Psoas muscle (tissue), 7 donors: ENCODE measurements at regions not wholly inside any gene's neighbourhood (a gene's known extent, or its start where the extent isn't known, plus 50 kb on each side); places are given as distances from the start of the nearest gene placed in this dataset.

Experiments used
- ATAC-seq, 4 donors: fragments of 200-7000 bp; cut with Tn5 transposase; one replicate each; pipeline ENCODE4 v1.9.1; 2020; ENCODE audit warnings: moderate library complexity in 3 of 4, mild to moderate bottlenecking in 2 of 4
- DNase-seq, 2 donors: peaks; one replicate each; pipeline ENCODE4 v3.0.0-alpha.2; 2020
- H3K27ac ChIP-seq: fragments of 200-600 bp; one replicate; pipeline ENCODE4 v1.8.0; 2022
- H3K27me3 ChIP-seq, 3 donors: fragments of 200-600 bp in 1 of 3; one replicate each; pipeline versions ENCODE4 v1.6.1 to v1.8.0; 2013 to 2022; ENCODE audit warnings: low read length in 2 of 3, mild to moderate bottlenecking in 2 of 3, moderate library complexity in 1 of 3; ENCODE audit not compliant: insufficient read depth in 3 of 3
- H3K36me3 ChIP-seq, 2 donors: fragments of 200-600 bp in 1 of 2; one replicate each; pipeline versions ENCODE4 v1.6.1 to v1.8.0; 2013 to 2022; ENCODE audit warnings: low read depth in 1 of 2, mild to moderate bottlenecking in 1 of 2, moderate library complexity in 1 of 2; ENCODE audit not compliant: insufficient read depth in 1 of 2
- H3K4me1 ChIP-seq: fragments of 200-600 bp; one replicate; pipeline ENCODE4 v1.8.0; 2022
- H3K4me3 ChIP-seq: fragments of 200-600 bp; one replicate; pipeline ENCODE4 v1.8.0; 2022; ENCODE audit warnings: mild to moderate bottlenecking
- H3K9me3 ChIP-seq: fragments of 200-600 bp; one replicate; pipeline ENCODE4 v1.8.0; 2022
- WGBS, 3 donors: extraction: QIAGEN DNeasy Blood & Tissue Kit; methylation state at CpG; one replicate each; pipeline versions ENCODE4 v1.1.6 to v1.1.7; 2013; 5-methylcytosine and 5-hydroxymethylcytosine counted together
- intact Hi-C, 2 donors: fragments of 100-400 bp; cut with DNase I; formaldehyde crosslinking; loops; one replicate each; pipeline versions ENCODE4 v1.11.0 to v1.14.2; 2022
- TF ChIP-seq, protein P1 (sequence below): fragments of 200-600 bp; IDR thresholded peaks from one replicate; pipeline ENCODE4 v1.8.0; 2022; ENCODE audit warnings: antibody characterized with exemption
- donor health status: healthy with polysubstance abuse.
- donor health status: DM: no; HTN: no; CAD: no; lungs with moderate emphysema.
- donor health status: Bipolar disorder and iron deficiency.
- donor health status: healthy.
- donor health status: DM: yes; HTN: yes; CAD: no.
- donor health status: DM: no; HTN: no; CAD: no.
- donor health status: DM: yes; HTN: yes; CAD: no.

DNA sequence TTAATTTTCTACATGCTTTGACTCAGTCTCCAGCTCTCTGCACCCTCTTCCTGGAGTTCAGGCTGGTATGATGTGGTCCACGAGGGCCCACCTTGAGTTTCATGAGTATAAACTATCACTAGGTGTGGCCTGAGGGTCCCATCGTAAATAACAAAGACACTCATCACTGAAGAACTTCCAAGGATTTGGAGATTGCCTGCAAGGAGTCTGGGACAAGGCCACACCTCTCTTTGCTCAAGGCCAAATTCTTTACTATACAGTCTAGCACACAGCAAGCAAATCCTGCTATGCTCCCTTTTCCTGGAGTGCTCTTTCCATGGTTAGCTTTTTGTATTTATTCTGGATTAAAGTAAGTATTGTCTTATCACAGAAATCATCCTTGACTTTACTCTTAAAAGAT lies 271.9 kb downstream of the SLC16A7 start:
- no peak overlapping the region for H3K4me3 ChIP-seq
- intact Hi-C loops: no loop called here
- H3K4me1 ChIP-seq: no peaks in the 10 kb centered on the region
- 71 to 79% (median 75%) methylated on average over 2 of the region's 2 CpGs for WGBS, 3 donors
- TF ChIP-seq, protein P1, sequence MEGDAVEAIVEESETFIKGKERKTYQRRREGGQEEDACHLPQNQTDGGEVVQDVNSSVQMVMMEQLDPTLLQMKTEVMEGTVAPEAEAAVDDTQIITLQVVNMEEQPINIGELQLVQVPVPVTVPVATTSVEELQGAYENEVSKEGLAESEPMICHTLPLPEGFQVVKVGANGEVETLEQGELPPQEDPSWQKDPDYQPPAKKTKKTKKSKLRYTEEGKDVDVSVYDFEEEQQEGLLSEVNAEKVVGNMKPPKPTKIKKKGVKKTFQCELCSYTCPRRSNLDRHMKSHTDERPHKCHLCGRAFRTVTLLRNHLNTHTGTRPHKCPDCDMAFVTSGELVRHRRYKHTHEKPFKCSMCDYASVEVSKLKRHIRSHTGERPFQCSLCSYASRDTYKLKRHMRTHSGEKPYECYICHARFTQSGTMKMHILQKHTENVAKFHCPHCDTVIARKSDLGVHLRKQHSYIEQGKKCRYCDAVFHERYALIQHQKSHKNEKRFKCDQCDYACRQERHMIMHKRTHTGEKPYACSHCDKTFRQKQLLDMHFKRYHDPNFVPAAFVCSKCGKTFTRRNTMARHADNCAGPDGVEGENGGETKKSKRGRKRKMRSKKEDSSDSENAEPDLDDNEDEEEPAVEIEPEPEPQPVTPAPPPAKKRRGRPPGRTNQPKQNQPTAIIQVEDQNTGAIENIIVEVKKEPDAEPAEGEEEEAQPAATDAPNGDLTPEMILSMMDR: no peak
- no peaks in the 10 kb centered on the region for H3K27me3 ChIP-seq
- no peak for DNase-seq
- H3K27ac ChIP-seq: no peak overlapping the region
- ATAC-seq: no peak
- H3K9me3 ChIP-seq: no peaks in the 10 kb centered on the region
- H3K36me3 ChIP-seq: no peaks in the 10 kb centered on the region

DNA sequence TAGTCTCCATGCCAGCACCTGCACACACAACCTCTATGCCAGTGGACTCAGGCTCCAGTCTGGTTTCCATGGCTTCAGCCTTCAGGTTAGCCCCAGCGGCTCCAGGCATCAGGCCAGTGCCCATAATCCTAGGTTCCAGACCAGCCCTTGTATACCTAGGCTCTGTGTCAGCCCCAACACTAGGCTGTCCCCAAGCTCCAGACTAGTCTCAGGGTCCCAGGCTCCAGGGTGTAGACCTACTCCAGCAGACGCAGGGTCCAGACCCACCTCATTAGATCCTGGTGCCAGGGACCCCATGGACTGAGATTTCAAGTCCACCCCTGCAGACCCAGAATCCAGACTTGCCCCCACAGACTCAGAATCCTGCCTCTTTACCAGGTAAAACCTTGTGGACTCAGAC lies 275.9 kb downstream of the SLC16A7 start:
- Histone ChIP-seq H3K4me1 (no peaks in the 10 kb centered on the region), H3K36me3 (no peaks in the 10 kb centered on the region), H3K27ac (no peak overlapping the region), H3K9me3 (no peaks in the 10 kb centered on the region), H3K4me3 (no peak overlapping the region), H3K27me3 (no peaks in the 10 kb centered on the region)
- TF ChIP-seq, protein P1: no peak
- ATAC-seq: no peak
- 92 to 95% (median 94%) methylated on average over 2 of the region's 2 CpGs for WGBS, 3 donors
- DNase-seq: no peak
- intact Hi-C loops: no loop called here

DNA sequence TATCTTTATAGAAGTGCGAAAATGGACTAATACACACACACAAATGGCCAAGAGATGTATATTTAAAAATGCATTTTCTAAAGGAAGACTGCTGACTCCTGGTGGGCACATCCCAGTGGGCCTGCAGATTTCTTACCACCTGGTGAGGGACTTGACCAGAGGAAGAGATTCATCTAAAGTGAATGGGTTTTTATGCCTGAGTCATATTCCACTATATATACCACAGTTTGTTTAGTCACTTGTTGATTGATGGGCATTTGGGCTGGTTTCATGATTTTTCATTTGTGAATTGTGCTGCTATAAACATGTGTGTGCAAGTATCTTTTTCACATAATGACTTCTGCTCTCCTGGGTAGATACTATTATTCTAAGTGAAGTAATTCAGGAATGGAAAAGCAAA lies 277.3 kb downstream of the SLC16A7 start:
- no peak overlapping the region for H3K4me3 ChIP-seq
- DNase-seq (no peak), ATAC-seq (no peak)
- no peaks in the 10 kb centered on the region for H3K36me3 ChIP-seq
- WGBS, 3 donors: 95 to 97% (median 96%) methylated on average over 1 of the region's 1 CpG
- H3K27ac ChIP-seq: no peak overlapping the region
- TF ChIP-seq, protein P1: no peak
- H3K4me1 ChIP-seq: no peaks in the 10 kb centered on the region
- intact Hi-C loops: no loop called here
- H3K27me3 ChIP-seq: no peaks in the 10 kb centered on the region
- H3K9me3 ChIP-seq: no peaks in the 10 kb centered on the region

DNA sequence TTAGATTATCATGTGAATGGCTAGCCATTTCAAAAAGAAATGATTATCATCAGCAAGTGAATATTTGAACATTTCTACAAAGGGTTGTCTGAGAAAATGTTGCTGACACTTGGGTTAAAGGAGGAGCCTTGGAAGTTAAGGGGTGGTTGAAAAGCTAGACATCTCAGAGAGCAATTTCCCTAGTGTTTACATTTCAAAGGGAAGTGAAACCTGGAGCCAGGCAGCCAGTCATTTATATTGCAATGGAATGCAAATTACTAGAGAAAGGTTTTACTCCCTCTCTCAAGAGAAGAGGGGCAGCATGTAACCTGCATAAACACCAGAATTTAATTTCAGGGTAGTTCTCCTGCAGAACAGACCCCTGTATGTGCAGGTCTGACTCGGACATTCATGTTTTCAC lies 279.0 kb downstream of the SLC16A7 start:
- no peak for ATAC-seq
- intact Hi-C loops: no loop called here
- H3K27me3 ChIP-seq: no peaks in the 10 kb centered on the region

More for the DNA sequence above, 279.0 kb downstream of the SLC16A7 start:
- Histone ChIP-seq H3K36me3 (no peaks in the 10 kb centered on the region), H3K9me3 (no peaks in the 10 kb centered on the region), H3K4me3 (no peak overlapping the region), H3K4me1 (no peaks in the 10 kb centered on the region), H3K27ac (no peak overlapping the region)
- no peak for DNase-seq
- TF ChIP-seq, protein P1: no peak
- 33 to 44% (median 38%) methylated on average over 1 of the region's 1 CpG for WGBS, 3 donors
